NCI-H128 (cell line): ENCODE measurements at regions not wholly inside any gene's neighbourhood (a gene's known extent, or its start where the extent isn't known, plus 50 kb on each side); places are given as distances from the start of the nearest gene placed in this dataset.
"Not testable (repeated sequence)": the region's sequence is repeated elsewhere in the genome, so short reads cannot be mapped to it uniquely, and the experiment has no call there.

Experiments
- DNase-seq: peaks from one replicate; lab custom pipeline; 2025; ENCODE audit not compliant: unreplicated experiment; lab: John Stamatoyannopoulos, UW

GRCh38 chr7:52179934-52180333 lies 855.5 kb upstream of the POM121L12 start:
- no peak for DNase-seq

- DNase-seq, result no peak
Observed at GRCh38 chr7:52168085-52168484, 851.5 kb upstream of the COBL start.

DNA sequence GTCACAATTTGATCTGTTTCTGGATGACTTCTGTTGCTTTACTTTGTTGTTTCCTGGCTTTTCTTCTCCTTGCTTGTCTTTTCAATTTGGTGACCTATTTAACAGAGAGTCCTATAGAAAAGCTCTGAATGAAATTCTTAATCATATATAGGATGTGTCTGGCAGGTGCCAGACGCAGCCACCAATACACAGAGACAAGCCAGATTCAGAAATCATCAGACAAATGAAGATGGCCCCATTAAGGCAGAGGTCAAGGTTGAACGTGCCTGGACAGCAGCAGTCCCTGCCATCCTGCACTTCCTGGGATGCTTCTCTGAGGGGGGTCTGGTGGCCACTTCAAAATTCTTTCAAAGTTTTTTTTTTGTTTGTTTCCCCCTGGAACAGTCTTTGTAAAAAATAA lies 846.7 kb upstream of the COBL start:
- no peak for DNase-seq

DNA sequence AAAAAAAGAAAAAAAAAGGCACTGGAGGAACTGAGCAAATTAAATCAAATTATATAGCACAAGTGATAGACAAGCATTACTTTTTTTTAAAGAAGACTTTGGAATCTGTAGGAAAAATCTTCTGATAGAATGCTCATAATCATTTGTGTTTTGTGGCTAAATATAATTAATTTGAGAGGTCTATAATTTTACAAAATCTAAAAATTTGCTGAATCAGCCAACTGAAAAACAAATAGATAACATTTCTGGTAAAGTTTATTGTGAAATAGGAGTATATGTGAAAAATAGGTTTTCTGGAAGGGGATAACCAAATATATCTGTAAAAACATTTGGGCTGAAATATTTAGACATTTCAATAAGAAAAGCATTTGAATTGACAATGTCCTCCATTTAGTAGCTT lies 844.9 kb upstream of the COBL start:
- DNase-seq, result no peak

GRCh38 chr7:52159421-52159820 lies 842.8 kb upstream of the COBL start:
- DNase-seq, result not testable (repeated sequence)

GRCh38 chr7:52154382-52154781 lies 837.8 kb upstream of the COBL start:
- DNase-seq, result no peak

GRCh38 chr7:52151559-52151958 lies 835.0 kb upstream of the COBL start:
- DNase-seq, result no peak

- DNase-seq, result no peak
Observed at GRCh38 chr7:52150952-52151351, 834.3 kb upstream of the COBL start.

GRCh38 chr7:52146871-52147634 lies 830.4 kb upstream of the COBL start:
- DNase-seq, result no peak

GRCh38 chr7:52143219-52143618 lies 826.6 kb upstream of the COBL start:
- no peak for DNase-seq

DNA sequence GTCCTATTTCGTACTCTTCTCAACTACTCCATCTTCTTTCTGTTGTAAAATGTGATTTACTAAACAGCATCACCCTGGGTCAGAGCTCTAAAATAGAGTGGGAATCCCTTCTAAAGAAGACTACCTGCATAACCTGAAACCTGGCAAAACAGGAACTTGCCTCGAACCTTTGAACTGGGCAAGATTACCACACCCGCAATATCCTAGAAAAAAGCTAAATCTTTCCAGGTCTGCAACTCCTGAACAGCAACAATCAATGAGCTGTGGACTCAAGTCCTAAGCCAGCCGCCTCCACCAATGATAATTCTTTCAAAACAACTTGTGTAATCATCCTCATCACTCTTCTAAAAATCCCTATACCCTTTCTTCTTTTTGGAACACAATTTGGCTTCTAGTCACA lies 824.2 kb upstream of the COBL start:
- no peak for DNase-seq

- no peak for DNase-seq
Observed at GRCh38 chr7:52135403-52135802, 818.8 kb upstream of the COBL start.

GRCh38 chr7:52129278-52129677 lies 812.7 kb upstream of the COBL start:
- no peak for DNase-seq

DNA sequence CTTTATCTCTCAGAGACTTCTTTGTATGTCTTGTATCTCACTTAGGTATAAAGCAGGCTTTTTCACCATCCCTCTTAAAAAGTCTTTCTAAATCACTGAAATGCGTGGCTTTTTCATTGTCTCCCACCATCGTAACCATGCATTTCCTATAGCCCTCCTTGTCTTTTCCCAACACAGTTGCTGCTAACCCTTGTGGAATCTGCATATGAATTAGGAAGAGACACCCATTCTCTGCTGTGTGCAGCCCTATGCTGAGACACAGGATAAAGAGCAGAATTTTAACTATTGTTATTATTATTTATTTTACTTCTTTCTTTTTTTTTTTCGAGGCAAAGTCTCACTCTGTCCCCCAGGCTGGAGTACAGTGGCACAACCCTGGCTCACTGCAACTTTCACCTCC lies 804.3 kb upstream of the COBL start:
- DNase-seq, result no peak

DNA sequence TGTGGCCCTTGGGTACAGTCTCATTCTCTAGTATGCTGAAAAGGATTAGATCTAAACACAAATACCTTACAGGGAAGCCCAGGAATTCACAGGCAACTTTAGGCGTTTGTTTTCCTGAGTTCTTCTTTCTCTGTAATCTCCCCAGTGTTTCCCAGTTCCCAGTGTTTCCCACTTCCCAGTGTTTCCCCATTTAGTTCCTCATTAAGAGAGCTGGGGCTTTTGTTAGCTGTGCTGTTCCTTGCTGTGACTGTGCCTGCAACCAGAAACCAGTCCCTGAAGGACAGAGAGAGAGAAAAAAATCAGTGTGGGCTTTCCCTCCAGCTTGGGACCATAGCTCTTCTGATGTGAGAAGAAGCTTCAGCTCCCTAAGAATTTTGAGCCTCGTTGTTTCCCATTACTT lies 802.9 kb upstream of the COBL start:
- DNase-seq, result no peak

GRCh38 chr7:52114509-52114908 lies 797.9 kb upstream of the COBL start:
- no peak for DNase-seq

GRCh38 chr7:52114056-52114455 lies 797.4 kb upstream of the COBL start:
- no peak for DNase-seq

- DNase-seq, result no peak
Observed at GRCh38 chr7:52107355-52107754, 790.7 kb upstream of the COBL start.

GRCh38 chr7:52095861-52096260 lies 779.3 kb upstream of the COBL start:
- DNase-seq, result no peak

DNA sequence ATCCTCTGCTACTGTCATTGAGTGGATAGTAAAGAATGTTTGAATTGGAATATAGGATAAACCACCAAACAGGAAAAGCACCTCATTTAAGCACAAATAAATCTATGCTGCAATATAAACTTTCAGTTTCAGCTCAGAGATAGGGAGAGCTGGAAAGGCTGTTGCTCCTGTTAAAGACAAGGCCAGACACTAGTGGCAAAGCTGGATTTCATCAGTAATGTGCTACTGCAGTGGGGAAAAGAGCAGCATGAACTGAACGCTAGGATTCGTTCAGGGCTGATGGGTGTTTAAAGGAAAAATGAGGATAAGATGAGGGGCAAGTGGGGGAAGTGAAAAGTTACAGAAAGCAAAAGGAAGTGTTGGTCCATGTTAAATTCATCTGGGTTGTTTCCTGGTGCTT lies 775.4 kb upstream of the COBL start:
- DNase-seq, result no peak

GRCh38 chr7:52091101-52091500 lies 774.5 kb upstream of the COBL start:
- peak; percentile 65 for DNase-seq

DNA sequence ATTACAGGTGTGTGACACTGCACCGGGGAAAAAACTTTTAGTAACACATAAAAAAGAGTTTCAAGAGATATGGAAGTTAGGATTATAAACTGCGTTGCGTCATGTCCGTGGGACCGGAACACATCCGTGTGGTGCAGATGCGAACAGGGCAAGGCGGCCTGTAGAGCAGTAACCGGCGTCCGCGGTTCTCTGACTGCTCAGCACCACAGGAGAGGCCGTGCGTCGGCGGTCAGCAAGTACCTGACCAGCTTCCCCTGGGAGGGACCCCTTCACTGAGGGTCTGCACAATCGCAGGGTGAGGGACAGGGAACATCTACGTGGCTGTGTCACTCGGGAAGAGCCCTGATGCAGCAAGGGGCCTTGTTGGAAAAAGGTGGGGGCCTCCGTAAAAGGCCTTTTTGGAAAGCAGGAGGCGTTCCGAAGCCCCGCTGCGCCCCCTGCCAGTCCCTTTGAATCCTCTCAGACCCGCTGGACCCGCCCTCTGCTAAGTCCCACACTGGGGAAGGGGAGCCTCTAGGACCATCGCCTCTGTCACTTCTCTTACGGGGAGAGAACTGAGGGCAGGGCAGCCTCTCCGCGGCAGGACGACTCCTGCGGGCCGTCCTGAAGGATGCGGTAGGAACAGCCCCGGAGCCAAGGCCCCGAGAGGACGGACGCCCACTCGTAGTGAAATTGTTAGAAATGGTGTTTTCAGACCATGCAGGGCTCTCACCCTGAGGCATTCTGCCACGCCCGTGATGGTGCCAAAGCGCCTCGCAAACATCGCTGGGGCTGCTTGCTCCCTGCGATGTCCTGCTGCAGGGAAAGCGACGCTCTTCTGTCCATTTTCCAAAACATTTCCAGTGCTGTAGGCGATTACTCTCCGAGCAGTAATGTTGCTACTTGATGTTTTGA lies 771.6 kb upstream of the COBL start:
- no peak for DNase-seq
